ENCODE measurements at regions not wholly inside any gene's neighbourhood (a gene's known extent, or its start where the extent isn't known, plus 50 kb on each side); places are given as distances from the start of the nearest gene placed in this dataset.

DNA sequence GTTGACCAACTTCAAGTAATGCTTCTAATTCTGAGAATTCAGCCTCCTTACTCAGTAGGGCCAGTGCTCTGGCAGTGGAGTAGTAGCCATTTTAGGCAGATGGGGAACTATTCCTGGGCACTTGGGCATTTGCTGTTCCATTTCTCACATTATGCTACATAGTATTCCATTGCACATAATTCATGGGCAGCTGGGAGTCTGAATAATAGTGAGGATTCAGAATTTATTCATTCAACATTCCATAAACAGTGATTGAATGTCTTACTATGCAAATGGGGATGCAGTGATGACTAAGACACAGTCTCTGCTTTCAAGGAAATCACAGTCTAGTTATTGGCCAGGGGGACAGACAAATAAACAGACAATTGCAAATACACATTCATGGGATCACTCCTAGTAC, 301.0 kb upstream of the KCNN2 start:
- TF ChIP-seq ADNP (tag; IDR thresholded peaks at IDR 0.05) (no peak), BRCA1 (IDR thresholded peaks at IDR 0.05) (no peak), BRCA1 (CRISPR knock-in tag; IDR thresholded peaks at IDR 0.05) (no peak), SIN3B (IDR thresholded peaks at IDR 0.05; ENCODE audit: low read depth) (no peak), ZNF696 (CRISPR knock-in tag; conservative IDR thresholded peaks at IDR 0.05) (no peak), BRF2 (IDR thresholded peaks at IDR 0.05; ENCODE audit: borderline replicate concordance, insufficient read depth, insufficient read length) (no peak), ZC3H8 (IDR thresholded peaks at IDR 0.05) (no peak), CREM (IDR thresholded peaks at IDR 0.05; ENCODE audit: low read depth) (no peak), ZNF57 (CRISPR knock-in tag; IDR thresholded peaks at IDR 0.05) (no peak)
